ENCODE measurements at regions not wholly inside any gene's neighbourhood (a gene's known extent, or its start where the extent isn't known, plus 50 kb on each side); places are given as distances from the start of the nearest gene placed in this dataset.

GRCh38 chr2:8478471-8478793 lies 203.4 kb upstream of the ID2 start:
- no peak for TF ChIP-seq NR3C1 (IDR thresholded peaks at IDR 0.05)
- no peak for TF ChIP-seq FOSL2 (IDR thresholded peaks at IDR 0.05)
- TF ChIP-seq FOSL2 (CRISPR knock-in tag; IDR thresholded peaks at IDR 0.05) = no peak
- no peak for TF ChIP-seq CTCF (IDR thresholded peaks at IDR 0.05)
- no peak for TF ChIP-seq REST (IDR thresholded peaks at IDR 0.05)
- no peak for TF ChIP-seq SMC3 (IDR thresholded peaks at IDR 0.05)
- no peak for TF ChIP-seq HDAC2 (IDR thresholded peaks at IDR 0.05)
- no peak for TF ChIP-seq RNF2 (IDR thresholded peaks at IDR 0.05; ENCODE audit: borderline replicate concordance, low read depth)
- no peak for TF ChIP-seq JUNB (IDR thresholded peaks at IDR 0.05)
- no peak for TF ChIP-seq USF2 (IDR thresholded peaks at IDR 0.05)
- no peak for TF ChIP-seq SREBF2 (IDR thresholded peaks at IDR 0.05)
- TF ChIP-seq CEBPB (IDR thresholded peaks at IDR 0.05) = no peak
